SH-SY5Y (cell line): ENCODE measurements at regions not wholly inside any gene's neighbourhood (a gene's known extent, or its start where the extent isn't known, plus 50 kb on each side); places are given as distances from the start of the nearest gene placed in this dataset.

Experiments used
- GATA2 ChIP-seq: IDR thresholded peaks from 2 replicates; pipeline ENCODE4 v1.6.1; 2011; ENCODE audit warnings: mild to moderate bottlenecking, low read depth, low read length
- GATA3 ChIP-seq: IDR thresholded peaks from 2 replicates; pipeline ENCODE4 v1.6.1; 2011; ENCODE audit warnings: low read depth, mild to moderate bottlenecking, low read length, moderate library complexity

- TF ChIP-seq GATA2 = no peak
- TF ChIP-seq GATA3 = no peak
Observed at GRCh38 chr4:23967281-23967680, 77.4 kb upstream of the PPARGC1A start.
